Kidney (tissue), 13 donors: ENCODE measurements at regions not wholly inside any gene's neighbourhood (a gene's known extent, or its start where the extent isn't known, plus 50 kb on each side); places are given as distances from the start of the nearest gene placed in this dataset.

ENCODE experiments used
- DNase-seq, 5 donors: peaks; one replicate each; pipeline ENCODE4 v3.0.0-alpha.2; 2013 to 2020
- FAIRE-seq: peaks from 2 replicates; lab custom pipeline; 2012; peaks lifted over from hg19 to GRCh38; lab: Jason Lieb, UNC
- H3K27ac ChIP-seq, 2 donors: one replicate each; pipeline ENCODE4 v1.7.0; 2013; ENCODE audit warnings: low read depth in 2 of 2, low read length in 2 of 2, inconsistent platforms in 1 of 2
- H3K27me3 ChIP-seq: one replicate; pipeline ENCODE4 v1.7.1; 2013; ENCODE audit warnings: low read length, inconsistent platforms; ENCODE audit not compliant: control insufficient read depth, insufficient read depth
- H3K36me3 ChIP-seq, 3 donors: one replicate each; pipeline versions ENCODE4 v1.7.0 to v1.7.1; 2013; ENCODE audit warnings: low read length in 3 of 3, control low read depth in 1 of 3, inconsistent platforms in 1 of 3; ENCODE audit not compliant: insufficient read depth in 3 of 3, control insufficient read depth in 2 of 3
- H3K4me1 ChIP-seq, 3 donors: one replicate each; pipeline versions ENCODE4 v1.7.0 to v1.7.1; 2013; ENCODE audit warnings: low read length in 3 of 3, inconsistent platforms in 1 of 3, low read depth in 1 of 3; ENCODE audit not compliant: control insufficient read depth in 2 of 3, insufficient read depth in 2 of 3
- H3K4me3 ChIP-seq, 3 donors: one replicate each; pipeline versions ENCODE4 v1.7.0 to v1.8.1; 2013; ENCODE audit warnings: low read length in 3 of 3, control low read depth in 1 of 3, inconsistent platforms in 1 of 3
- H3K9ac ChIP-seq, 3 donors: one replicate each; pipeline versions ENCODE4 v1.7.0 to v1.7.1; 2013; ENCODE audit warnings: low read length in 3 of 3, control low read depth in 1 of 3, inconsistent platforms in 1 of 3
- H3K9me3 ChIP-seq, 3 donors: one replicate each; pipeline versions ENCODE4 v1.7.0 to v1.7.1; 2013; ENCODE audit warnings: low read length in 3 of 3, control low read depth in 1 of 3, inconsistent platforms in 1 of 3; ENCODE audit not compliant: control insufficient read depth in 2 of 3, insufficient read depth in 1 of 3
- intact Hi-C: fragments of 100-400 bp; cut with DNase I; formaldehyde crosslinking; loops from one replicate; pipeline ENCODE4 v1.11.1; 2022
- TF ChIP-seq, protein P1 (sequence below): IDR thresholded peaks from 3 replicates; pipeline ENCODE4 v1.5.1; 2012; ENCODE audit warnings: mild to moderate bottlenecking, moderate library complexity, borderline replicate concordance; ENCODE audit not compliant: insufficient read depth; ENCODE audit errors: extremely low read depth
- donor health status: control.
- donor health status: control.
- donor health status: control.
- donor health status: control.
- donor health status: control.
- donor health status: DM: yes; HTN: yes; CAD: no.
- donor health status: Normal renal cell carcinoma (clear cell type).

DNA sequence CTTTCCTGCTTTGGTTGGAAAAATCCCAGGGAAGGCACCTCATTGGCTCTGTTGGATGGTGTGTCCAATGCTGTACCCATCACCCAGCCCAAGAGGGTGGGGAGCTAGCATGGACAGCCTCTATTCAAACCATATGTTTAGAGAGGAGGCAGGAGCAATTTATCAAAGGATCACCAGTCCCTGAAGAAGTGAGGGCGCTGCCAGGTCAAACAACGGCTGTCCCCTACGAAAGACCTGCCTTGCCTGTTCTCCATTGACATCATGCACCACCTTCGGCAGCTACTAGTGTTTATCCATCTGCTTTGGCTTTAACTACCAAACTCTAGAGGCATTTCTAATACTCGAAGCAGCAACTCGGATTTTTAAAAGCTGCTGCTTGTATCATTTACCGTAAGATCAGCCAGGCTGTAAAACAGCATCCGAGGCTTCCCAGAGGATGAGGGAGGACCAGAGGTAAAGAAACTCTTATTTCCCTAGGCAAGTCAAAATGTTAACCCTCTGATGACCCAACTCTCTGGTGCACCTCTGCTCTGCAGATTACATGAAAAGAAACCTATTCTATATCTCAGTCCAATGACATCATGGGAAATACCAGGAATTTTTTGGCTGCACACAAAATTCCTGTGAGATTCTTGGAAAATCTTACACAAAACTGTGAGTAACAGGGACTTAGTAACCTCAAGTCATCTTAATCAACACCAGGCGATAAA, 720.9 kb upstream of the TBX3 start:
- no peak overlapping the region for H3K9ac ChIP-seq
- no peaks in the 10 kb centered on the region for H3K4me1 ChIP-seq
- no peak overlapping the region for H3K27ac ChIP-seq
- DNase-seq (peak in 2 of 5 donors; percentile 30 to 62), FAIRE-seq (no peak)
- TF ChIP-seq, protein P1, sequence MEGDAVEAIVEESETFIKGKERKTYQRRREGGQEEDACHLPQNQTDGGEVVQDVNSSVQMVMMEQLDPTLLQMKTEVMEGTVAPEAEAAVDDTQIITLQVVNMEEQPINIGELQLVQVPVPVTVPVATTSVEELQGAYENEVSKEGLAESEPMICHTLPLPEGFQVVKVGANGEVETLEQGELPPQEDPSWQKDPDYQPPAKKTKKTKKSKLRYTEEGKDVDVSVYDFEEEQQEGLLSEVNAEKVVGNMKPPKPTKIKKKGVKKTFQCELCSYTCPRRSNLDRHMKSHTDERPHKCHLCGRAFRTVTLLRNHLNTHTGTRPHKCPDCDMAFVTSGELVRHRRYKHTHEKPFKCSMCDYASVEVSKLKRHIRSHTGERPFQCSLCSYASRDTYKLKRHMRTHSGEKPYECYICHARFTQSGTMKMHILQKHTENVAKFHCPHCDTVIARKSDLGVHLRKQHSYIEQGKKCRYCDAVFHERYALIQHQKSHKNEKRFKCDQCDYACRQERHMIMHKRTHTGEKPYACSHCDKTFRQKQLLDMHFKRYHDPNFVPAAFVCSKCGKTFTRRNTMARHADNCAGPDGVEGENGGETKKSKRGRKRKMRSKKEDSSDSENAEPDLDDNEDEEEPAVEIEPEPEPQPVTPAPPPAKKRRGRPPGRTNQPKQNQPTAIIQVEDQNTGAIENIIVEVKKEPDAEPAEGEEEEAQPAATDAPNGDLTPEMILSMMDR: no peak
- H3K9me3 ChIP-seq: no peaks in the 10 kb centered on the region
- intact Hi-C loops: no loop called here
- no peaks in the 10 kb centered on the region for H3K36me3 ChIP-seq
- H3K4me3 ChIP-seq: no peak overlapping the region
- H3K27me3 ChIP-seq: no peaks in the 10 kb centered on the region

DNA sequence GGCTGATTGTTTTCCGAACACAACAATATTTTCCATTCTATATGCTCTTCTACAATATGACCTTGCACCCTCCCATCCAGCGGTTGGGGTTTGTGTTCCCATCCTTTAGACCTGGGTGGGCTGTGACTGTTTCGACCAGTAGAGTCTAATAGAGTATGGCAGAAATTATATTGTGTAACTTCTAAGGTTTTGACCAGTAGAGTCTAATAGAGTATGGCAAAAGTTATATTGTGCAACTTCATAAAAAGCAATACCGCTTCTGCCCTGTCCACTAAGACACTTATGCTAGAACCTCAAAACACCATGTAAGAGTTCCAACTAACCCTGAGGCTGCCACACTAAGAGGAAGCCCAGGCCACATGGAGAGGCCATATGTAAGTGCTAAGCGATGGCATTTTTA, 719.7 kb upstream of the TBX3 start:
- Histone ChIP-seq H3K9ac (no peak overlapping the region), H3K27ac (no peak overlapping the region), H3K4me1 (no peaks in the 10 kb centered on the region), H3K36me3 (no peaks in the 10 kb centered on the region), H3K4me3 (no peak overlapping the region), H3K9me3 (no peaks in the 10 kb centered on the region), H3K27me3 (no peaks in the 10 kb centered on the region)
- DNase-seq (no peak), FAIRE-seq (no peak)
- TF ChIP-seq, protein P1: no peak
- intact Hi-C loops: no loop called here

DNA sequence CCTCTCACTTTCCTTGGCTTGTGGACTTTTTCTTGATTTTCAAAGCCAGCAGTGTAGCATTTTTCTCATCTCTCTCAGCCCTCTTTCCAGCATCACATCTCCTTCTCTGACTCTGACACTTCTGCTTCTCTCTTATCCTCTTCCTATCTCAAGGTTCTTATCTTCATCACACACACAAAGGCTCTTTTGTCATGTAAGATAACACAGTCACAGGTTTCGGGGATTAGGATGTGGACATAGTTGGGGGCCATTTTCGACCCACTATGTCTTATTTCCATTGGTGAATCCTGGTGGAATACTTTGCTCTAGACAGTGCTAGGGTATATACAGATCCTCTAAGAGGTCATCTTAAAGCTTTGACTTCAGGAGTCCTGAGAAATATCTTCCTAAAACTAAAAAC, 719.3 kb upstream of the TBX3 start:
- intact Hi-C loops: no loop called here

More for the DNA sequence above, 719.3 kb upstream of the TBX3 start:
- H3K9ac ChIP-seq: no peak overlapping the region
- no peaks in the 10 kb centered on the region for H3K9me3 ChIP-seq
- TF ChIP-seq, protein P1: no peak
- no peaks in the 10 kb centered on the region for H3K36me3 ChIP-seq
- H3K27me3 ChIP-seq: no peaks in the 10 kb centered on the region
- DNase-seq (no peak), FAIRE-seq (no peak)
- no peak overlapping the region for H3K4me3 ChIP-seq
- no peak overlapping the region for H3K27ac ChIP-seq
- H3K4me1 ChIP-seq: no peaks in the 10 kb centered on the region
